ENCODE measurements at regions not wholly inside any gene's neighbourhood (a gene's known extent, or its start where the extent isn't known, plus 50 kb on each side); places are given as distances from the start of the nearest gene placed in this dataset.

- Histone ChIP-seq H3K27ac (no peak overlapping the region), H3K4me3 (no peak overlapping the region), H3K9me3 (no peaks in the 10 kb centered on the region), H3K36me3 (no peaks in the 10 kb centered on the region), H3K27me3 (peaks cover 0 to 3% of the 10 kb centered on the region in 2 donors), H3K4me1 (no peaks in the 10 kb centered on the region)
- intact Hi-C loops (cut with DNase I) = no loop called here
- ATAC-seq (no peak), DNase-seq (no peak)
- TF ChIP-seq POLR2A (IDR thresholded peaks at IDR 0.05) = no peak
- TF ChIP-seq, protein P1, sequence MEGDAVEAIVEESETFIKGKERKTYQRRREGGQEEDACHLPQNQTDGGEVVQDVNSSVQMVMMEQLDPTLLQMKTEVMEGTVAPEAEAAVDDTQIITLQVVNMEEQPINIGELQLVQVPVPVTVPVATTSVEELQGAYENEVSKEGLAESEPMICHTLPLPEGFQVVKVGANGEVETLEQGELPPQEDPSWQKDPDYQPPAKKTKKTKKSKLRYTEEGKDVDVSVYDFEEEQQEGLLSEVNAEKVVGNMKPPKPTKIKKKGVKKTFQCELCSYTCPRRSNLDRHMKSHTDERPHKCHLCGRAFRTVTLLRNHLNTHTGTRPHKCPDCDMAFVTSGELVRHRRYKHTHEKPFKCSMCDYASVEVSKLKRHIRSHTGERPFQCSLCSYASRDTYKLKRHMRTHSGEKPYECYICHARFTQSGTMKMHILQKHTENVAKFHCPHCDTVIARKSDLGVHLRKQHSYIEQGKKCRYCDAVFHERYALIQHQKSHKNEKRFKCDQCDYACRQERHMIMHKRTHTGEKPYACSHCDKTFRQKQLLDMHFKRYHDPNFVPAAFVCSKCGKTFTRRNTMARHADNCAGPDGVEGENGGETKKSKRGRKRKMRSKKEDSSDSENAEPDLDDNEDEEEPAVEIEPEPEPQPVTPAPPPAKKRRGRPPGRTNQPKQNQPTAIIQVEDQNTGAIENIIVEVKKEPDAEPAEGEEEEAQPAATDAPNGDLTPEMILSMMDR (IDR thresholded peaks at IDR 0.05) = no peak
- WGBS (ENCODE audit: insufficient coverage, low coverage, low lambda C conversion rate, missing lambda C conversion rate) = 75% methylated on average over 1 of the region's 1 CpG
Observed at GRCh38 chrX:112979879-112980278, 139.2 kb upstream of the AMOT start.

GRCh38 chrX:112968351-112969133 lies 127.9 kb upstream of the AMOT start:
- no peaks in the 10 kb centered on the region for H3K36me3 ChIP-seq
- TF ChIP-seq, protein P1 (IDR thresholded peaks at IDR 0.05) = no peak
- TF ChIP-seq POLR2A (IDR thresholded peaks at IDR 0.05) = no peak
- ATAC-seq = no peak
- H3K27ac ChIP-seq = no peak overlapping the region
- 49% methylated on average over 2 of the region's 2 CpGs for WGBS (ENCODE audit: insufficient coverage, low coverage, low lambda C conversion rate, missing lambda C conversion rate)
- DNase-seq = no peak
- no peaks in the 10 kb centered on the region for H3K4me1 ChIP-seq
- intact Hi-C loops (cut with DNase I) = no loop called here
- no peak overlapping the region for H3K4me3 ChIP-seq
- H3K9me3 ChIP-seq = no peaks in the 10 kb centered on the region
- no peaks in the 10 kb centered on the region for H3K27me3 ChIP-seq

GRCh38 chrX:112967903-112968302 lies 127.3 kb upstream of the AMOT start:
- Histone ChIP-seq H3K9me3 (no peaks in the 10 kb centered on the region), H3K36me3 (no peaks in the 10 kb centered on the region), H3K4me1 (no peaks in the 10 kb centered on the region), H3K27ac (no peak overlapping the region), H3K27me3 (no peaks in the 10 kb centered on the region), H3K4me3 (no peak overlapping the region)
- TF ChIP-seq POLR2A (IDR thresholded peaks at IDR 0.05) = no peak
- TF ChIP-seq, protein P1 (IDR thresholded peaks at IDR 0.05) = no peak
- ATAC-seq = no peak
- 64% methylated on average over 4 of the region's 4 CpGs for WGBS (ENCODE audit: insufficient coverage, low coverage, low lambda C conversion rate, missing lambda C conversion rate)
- intact Hi-C loops (cut with DNase I) = no loop called here
- no peak for DNase-seq

- DNase-seq = no peak
Observed at GRCh38 chrX:112967341-112967740, 126.7 kb upstream of the AMOT start.

More at GRCh38 chrX:112967341-112967740, 126.7 kb upstream of the AMOT start:
- Histone ChIP-seq H3K4me3 (no peak overlapping the region), H3K36me3 (no peaks in the 10 kb centered on the region), H3K27ac (no peak overlapping the region), H3K27me3 (no peaks in the 10 kb centered on the region), H3K4me1 (no peaks in the 10 kb centered on the region), H3K9me3 (no peaks in the 10 kb centered on the region)
- intact Hi-C loops (cut with DNase I) = no loop called here
- TF ChIP-seq, protein P1 (IDR thresholded peaks at IDR 0.05) = no peak
- no peak for TF ChIP-seq POLR2A (IDR thresholded peaks at IDR 0.05)
- WGBS (ENCODE audit: insufficient coverage, low coverage, low lambda C conversion rate, missing lambda C conversion rate) = 86% methylated on average over 1 of the region's 1 CpG
- ATAC-seq = no peak

Measured in right lobe of liver (tissue), 6 donors.